Fibroblast of skin of right quadriceps (primary cell): ENCODE measurements at regions not wholly inside any gene's neighbourhood (a gene's known extent, or its start where the extent isn't known, plus 50 kb on each side); places are given as distances from the start of the nearest gene placed in this dataset.
A peak's percentile ranks its signal among the peaks of the same experiment; 100 is the strongest.

Experiments
- DNase-seq: peaks from one replicate; pipeline ENCODE4 v3.0.0-alpha.2; 2013

- peak; percentile 3 for DNase-seq
Observed at GRCh38 chr1:208807446-208808127, 563.4 kb upstream of the PLXNA2 start.

GRCh38 chr1:208808301-208808700, 564.1 kb upstream of the PLXNA2 start:
- DNase-seq: no peak

GRCh38 chr1:208809876-208810275, 565.7 kb upstream of the PLXNA2 start:
- DNase-seq: no peak

- DNase-seq: no peak
Observed at GRCh38 chr1:208818770-208819445, 574.7 kb upstream of the PLXNA2 start.

GRCh38 chr1:208820580-208821212, 576.5 kb upstream of the PLXNA2 start:
- no peak for DNase-seq

GRCh38 chr1:208821939-208822338, 577.8 kb upstream of the PLXNA2 start:
- no peak for DNase-seq

- DNase-seq: no peak
Observed at GRCh38 chr1:208825300-208825699, 581.1 kb upstream of the PLXNA2 start.

- peak; percentile 41 for DNase-seq
Observed at GRCh38 chr1:208829595-208829994, 585.4 kb upstream of the PLXNA2 start.

- peak; percentile 39 for DNase-seq
Observed at GRCh38 chr1:208834381-208835096, 590.4 kb upstream of the PLXNA2 start.

- DNase-seq: no peak
Observed at GRCh38 chr1:208835097-208835463, 590.9 kb upstream of the PLXNA2 start.

GRCh38 chr1:208835781-208836180, 591.6 kb upstream of the PLXNA2 start:
- no peak for DNase-seq

GRCh38 chr1:208837242-208837641, 593.1 kb upstream of the PLXNA2 start:
- no peak for DNase-seq

GRCh38 chr1:208841436-208841835, 597.3 kb upstream of the PLXNA2 start:
- DNase-seq: no peak

GRCh38 chr1:208842451-208842850, 598.3 kb upstream of the PLXNA2 start:
- no peak for DNase-seq

GRCh38 chr1:208844158-208844557, 600.0 kb upstream of the PLXNA2 start:
- no peak for DNase-seq

- no peak for DNase-seq
Observed at GRCh38 chr1:208848854-208849253, 604.7 kb upstream of the PLXNA2 start.

GRCh38 chr1:208850442-208850841, 606.3 kb upstream of the PLXNA2 start:
- no peak for DNase-seq

- peak; percentile 29 for DNase-seq
Observed at GRCh38 chr1:208851366-208851765, 607.2 kb upstream of the PLXNA2 start.

- DNase-seq: no peak
Observed at GRCh38 chr1:208852911-208853310, 608.7 kb upstream of the PLXNA2 start.

GRCh38 chr1:208855403-208855802, 611.2 kb upstream of the PLXNA2 start:
- no peak for DNase-seq

GRCh38 chr1:208857465-208857864, 613.3 kb upstream of the PLXNA2 start:
- DNase-seq: no peak

- no peak for DNase-seq
Observed at GRCh38 chr1:208858738-208859137, 614.6 kb upstream of the PLXNA2 start.

- no peak for DNase-seq
Observed at GRCh38 chr1:208864366-208864965, 620.3 kb upstream of the PLXNA2 start.
